ENCODE measurements at regions not wholly inside any gene's neighbourhood (a gene's known extent, or its start where the extent isn't known, plus 50 kb on each side); places are given as distances from the start of the nearest gene placed in this dataset.

DNA sequence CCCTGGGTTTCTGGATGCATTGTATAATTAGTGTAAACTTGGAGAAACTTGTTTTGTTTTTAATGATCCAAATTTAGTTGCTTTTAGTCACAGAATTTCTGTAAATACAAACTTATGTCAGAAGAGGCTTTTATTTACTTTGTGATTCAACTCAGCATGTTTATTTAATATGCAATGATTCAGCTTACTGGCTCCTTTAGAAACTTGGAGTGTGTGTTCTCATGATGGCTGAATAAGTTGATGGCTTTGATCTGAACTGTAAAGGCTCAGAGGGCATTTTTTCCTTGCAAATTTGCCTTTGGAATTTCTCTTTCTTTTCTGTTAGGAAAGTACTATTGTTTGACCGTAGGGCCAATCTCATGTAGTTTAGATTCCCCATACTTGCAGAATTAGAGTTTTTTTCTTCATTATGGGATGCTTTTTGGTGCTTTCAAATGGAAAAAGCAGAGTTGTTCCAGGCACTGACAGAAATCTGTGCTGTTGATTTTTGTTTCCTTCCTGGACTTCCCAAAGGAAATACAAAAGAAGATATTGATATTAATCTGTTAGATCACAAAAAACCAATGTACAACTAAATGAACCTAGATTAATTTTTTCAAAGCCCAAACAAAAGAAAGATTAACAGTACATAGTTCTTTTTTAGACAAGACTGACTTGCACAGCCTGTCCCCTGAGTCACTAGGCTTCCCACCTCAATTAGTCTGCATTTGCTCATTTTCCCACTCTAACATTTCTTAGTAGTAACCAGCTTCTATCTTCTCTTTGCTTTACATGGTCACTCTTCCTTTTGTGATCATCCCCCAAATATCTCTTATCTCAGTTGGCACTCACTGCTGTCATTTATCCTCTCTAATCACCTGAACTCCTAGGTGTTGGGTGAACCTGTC, 96.8 kb upstream of the AGR3 start:
- no peak for DNase-seq

GRCh38 chr7:16980539-16980938, 98.8 kb upstream of the AGR3 start:
- DNase-seq: no peak

DNA sequence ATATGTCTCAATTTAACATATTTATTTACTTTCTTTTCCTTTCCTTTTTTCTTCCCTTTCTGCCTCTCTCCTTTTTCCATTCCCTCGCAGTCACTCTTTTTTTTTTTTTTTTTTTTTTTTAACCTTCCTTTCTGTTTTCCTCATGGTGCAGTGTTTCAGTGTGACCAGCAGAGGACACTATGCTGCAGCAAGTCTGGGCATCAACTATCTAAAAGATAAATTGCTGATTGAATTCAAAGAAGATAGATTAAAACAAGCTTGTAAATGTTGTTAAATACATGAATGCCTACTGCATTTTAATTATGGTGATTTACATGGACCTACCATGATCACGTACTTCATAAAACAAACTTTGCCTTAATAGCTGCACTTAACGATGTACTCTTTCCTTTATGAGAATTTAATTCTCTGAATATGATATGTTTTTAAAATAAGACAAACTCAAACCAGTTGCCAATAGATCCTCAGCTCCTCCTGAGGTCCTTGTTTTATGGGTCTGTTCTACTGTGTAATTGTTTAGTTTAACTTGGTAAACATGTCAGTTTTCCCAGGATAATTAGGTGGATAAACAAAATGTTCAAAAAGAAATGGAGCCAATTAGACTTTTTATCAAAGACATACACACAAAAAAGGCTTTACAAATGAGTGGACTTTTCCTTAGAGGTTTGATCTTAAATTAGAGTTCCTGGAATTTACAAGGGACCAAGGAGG, 101.0 kb upstream of the AGR3 start:
- no peak for DNase-seq

GRCh38 chr7:16984375-16984774, 102.6 kb upstream of the AGR3 start:
- DNase-seq: no peak

- no peak for DNase-seq
These were observed 103.8 kb upstream of the AGR3 start for GRCh38 chr7:16985621-16986020.

DNA sequence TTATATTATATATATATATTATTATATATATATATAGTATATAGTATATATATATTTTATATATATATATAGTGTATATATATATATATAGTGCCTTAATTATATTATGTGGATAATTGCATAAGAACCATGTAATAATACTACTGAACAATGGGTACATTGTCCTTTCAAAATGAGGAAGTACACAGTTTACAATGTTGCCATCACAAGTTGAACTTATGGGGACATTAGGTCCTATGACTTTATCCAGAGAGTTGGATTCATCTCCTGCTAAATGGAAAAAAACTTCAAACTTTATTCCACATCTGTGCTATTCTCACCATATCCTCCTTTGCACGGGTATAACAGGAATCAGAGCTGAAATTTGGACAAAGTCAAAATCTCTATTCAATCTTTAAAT, 105.0 kb upstream of the AGR3 start:
- no peak for DNase-seq

GRCh38 chr7:16989811-16990413, 108.1 kb upstream of the AGR3 start:
- no peak for DNase-seq

DNA sequence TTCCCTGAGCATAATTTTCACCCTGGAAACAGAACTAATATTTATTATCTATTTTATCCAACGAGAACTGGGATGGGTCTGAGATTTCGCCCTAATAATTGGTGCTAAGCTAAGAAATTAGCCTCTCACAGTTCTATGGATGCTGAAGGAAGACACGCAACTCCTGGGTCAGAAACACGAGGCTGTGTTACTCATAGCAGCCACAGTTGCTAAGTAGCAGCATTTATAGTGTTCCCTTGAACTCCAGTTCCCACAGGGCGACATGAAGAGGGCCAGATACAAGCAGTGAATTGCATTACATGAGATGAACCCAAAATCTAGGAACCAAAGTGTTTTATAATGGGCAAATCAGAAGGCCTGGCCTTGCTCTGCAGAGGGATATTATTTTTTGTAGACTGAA, 109.8 kb upstream of the AGR3 start:
- no peak for DNase-seq

GRCh38 chr7:16993543-16993942, 111.8 kb upstream of the AGR3 start:
- DNase-seq: no peak

GRCh38 chr7:16998481-16999051, 116.8 kb upstream of the AGR3 start:
- no peak for DNase-seq

DNA sequence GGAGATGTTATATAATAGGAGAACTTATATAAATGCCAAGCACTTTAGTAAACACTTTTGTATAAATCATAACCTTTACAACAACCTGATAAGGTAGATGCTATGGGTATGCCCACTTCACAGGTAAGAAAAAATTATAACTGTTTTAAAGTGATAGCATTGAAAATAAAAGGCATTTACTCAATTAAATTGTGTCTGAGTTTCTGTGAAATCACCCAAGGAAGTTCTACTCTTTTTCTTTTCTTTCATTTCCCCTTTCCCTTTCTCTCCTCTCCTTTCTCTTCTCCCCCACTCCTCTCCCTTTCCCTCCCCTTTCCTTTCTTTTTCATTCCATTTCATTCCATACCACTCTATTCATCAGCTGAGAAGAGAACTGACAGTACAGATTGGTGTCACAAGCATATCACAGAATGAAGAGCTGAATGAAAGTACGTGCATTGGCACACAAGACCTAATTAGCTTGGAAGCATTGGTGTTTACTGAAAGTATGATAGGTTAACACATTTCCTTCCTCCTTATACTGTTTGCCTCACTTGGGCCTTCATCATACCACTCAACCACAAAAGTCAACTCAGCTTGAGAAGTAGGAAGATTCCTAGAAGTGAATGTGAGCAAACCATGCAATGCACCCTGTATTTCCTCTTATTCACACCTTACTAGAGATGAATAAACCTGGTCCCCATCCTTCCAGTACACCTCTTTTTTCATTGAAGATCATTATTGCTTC, 117.9 kb upstream of the AGR3 start:
- DNase-seq: no peak

GRCh38 chr7:17005271-17005670, 123.5 kb upstream of the AGR3 start:
- DNase-seq: no peak

- DNase-seq: no peak
These were observed 126.1 kb upstream of the AGR3 start for GRCh38 chr7:17007841-17008240.

DNA sequence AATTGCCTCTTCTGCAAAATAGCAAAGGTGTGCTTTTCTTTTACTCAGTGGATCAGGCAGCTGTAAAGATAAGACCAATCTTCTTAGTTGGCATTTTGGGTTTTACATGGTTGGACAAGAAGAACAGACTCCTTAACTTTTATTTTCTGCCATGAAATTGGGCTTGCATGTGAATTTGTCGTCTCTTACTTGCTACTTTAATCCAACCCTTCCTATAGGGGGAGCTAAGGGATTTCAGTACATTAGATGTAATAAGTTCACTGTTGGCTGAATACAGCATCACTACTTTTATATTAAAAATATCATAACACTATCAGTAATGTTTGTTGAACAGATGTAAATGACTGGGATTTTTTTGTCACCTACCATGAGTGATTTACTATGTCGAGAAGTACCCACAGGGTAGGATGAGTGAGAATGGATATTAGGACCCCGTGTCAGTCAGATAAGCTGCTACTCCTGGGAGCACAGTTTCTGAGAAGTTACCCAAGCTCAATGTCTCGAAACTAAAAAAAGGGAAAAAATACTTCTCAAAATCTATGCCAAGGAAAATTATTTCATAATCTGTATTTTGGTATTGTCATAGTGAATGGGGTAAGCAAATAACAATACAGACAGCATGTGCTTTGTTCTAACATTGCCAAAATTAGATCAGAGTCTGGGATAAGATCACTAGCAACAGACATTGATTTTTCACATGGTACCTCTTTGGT, 127.4 kb upstream of the AGR3 start:
- no peak for DNase-seq

DNA sequence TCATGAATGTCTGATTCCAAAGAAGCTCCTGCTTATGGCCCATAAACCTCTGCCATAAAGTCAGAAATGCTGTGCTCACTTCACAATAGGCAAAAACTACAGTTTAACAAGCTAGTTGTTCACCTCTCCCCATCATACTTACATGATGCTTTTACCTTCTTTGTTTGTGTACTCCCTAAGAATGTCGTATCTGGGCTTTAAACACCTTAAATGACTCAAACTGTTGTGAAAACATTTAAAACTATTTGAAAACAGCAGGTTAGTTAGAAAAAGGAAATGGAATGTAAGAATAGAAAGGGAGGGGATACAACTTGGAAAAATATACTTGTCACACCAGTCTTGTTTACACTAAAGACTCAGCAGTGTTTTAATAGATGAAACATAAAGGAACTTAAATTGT, 128.2 kb upstream of the AGR3 start:
- no peak for DNase-seq

DNA sequence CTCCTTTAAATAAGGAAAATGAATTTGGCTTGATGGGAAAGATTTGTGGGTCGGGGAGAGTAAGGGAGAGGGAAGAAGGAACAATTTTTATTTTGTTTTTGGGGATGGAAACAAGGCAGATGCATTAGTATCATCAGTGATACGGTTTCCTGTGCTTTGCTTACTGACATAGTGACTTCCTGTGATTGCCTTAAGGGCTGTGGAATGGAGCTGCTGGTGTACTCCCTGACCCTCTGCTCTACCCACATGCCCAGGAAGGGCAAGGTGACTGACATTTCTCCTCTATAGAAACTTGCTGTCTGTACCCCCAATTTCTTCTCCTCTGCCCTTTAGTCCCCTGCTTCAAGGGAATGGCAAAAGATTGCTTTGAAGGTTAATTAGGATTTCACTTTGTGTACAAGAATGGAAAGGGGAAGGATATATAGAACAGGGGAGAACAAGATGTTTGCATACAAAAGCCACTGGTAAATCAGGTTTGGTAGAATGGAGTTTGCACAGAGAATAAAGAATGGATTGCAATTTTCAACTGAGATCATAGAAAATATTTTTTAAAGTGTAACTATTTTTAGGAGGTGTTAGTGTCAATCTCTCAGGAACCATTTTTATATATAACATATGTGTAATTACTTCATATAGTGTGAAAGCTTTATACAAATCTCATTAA, 129.0 kb upstream of the AGR3 start:
- no peak for DNase-seq

DNA sequence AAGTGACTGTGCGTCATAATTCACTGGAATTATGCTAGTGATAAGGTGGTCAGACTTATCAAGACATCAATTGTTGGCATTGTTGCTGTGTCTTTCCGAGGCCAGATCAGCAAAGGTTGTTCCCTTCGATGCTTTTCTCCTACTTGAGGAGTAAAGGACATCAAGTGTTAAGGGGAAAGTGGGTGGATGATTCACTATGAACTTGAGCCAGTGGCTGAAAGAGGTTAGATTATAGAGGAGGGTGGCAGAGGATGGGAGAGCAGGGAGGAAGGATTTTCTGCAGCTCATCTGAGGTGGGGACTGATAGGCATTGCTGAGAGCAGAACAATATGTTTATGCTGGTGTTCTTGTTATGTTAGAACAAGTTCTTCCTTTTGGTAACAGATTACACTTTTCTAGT, 131.4 kb upstream of the AGR3 start:
- no peak for DNase-seq

DNA sequence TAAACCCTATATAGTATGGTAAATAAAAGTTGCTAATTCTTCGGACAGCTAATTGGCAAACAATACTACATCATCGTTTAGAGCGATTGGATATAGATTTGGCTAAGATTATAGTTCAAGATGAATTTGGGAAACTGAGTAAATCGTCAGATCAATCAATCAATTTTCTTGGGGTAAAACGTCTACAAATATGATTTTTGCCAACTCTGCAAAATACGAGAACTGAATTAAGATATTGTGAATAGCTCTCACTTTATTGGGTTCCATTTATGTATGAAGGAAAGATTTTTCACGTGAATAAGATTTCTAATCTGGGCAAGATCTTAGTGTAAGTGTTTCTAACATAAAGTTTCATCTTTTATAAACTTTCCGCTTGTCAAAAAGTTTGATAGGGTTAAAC, 132.9 kb upstream of the AGR3 start:
- DNase-seq: no peak

DNA sequence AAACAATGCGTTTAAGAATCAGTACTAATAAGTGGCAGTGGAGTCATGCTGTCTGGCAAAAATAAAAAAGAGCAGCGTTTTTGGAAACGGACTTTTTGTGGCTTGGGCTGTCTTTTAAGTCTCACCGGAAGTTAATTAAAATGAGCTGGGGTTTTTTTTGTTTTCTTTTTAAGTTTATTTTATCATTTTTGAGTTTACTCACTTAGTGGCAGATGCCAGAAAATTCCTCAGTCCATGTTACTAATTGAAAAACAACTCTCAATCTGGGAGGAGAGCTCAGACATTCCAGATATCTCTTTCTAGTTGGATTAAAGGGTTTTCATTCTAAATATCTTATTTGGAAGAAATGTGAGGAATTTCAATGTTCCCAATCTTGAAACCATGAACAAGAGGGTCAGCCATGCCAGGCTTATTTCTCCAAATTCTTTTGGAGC, 133.8 kb upstream of the AGR3 start:
- DNase-seq: no peak

DNA sequence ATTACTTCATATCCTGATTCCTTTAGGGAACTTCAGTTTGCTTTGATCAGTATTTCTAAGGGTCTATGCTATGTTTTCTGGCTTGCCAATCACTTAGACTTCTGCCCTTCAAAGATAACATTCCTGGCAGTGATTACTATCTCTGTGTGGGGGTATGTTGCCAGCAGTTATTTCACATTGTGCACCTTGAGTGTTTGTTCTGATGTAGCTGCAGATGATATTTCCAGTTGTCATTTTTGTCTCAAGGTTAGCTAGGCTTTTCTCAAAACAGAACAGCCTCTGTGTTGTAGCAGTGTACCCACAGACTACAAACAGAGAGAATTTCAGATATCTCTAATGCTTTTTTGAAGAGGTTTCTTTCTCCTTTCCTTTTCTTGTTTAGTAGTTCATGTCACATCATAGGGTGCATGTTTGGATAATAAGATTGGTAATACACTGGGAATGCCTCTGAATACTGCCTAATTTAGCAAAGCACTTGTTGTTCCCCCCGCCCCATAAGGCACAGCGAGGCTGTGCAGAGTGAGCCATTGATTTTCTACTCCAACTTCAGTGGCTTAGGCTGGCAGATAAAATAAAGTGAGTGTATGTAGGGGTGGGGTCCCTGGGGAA, 134.7 kb upstream of the AGR3 start:
- DNase-seq: no peak

DNA sequence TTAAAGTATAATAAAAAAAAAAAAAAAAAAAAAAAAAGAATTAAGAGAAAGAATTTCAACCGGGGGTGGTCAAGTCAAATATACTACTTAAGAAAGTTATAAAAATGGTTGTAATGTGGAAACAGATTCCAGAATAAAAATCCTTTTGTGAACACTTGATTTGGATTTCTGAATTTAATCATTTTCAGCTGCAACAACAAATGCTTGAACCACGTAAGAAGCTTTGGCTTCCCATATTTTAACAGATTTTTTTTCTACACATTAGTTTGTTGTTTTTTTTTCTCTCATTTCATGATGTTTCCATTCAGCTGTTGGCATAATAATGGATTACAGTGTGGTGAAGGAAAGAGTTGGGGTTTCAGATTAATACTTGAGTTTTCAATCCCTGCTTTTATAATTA, 137.3 kb upstream of the AGR3 start:
- DNase-seq: no peak
